OCI-LY7 (cell line): ENCODE measurements at regions not wholly inside any gene's neighbourhood (a gene's known extent, or its start where the extent isn't known, plus 50 kb on each side); places are given as distances from the start of the nearest gene placed in this dataset.

Experiments used
- BruUV-seq: library from RNA; stranded (reverse); fragments of 400-500 nt; replicated peaks from 2 replicates; lab custom pipeline; 2021; lab: Mats Ljungman, UMichigan
- CTCF ChIA-PET: fragments of 300-600 bp; sonication (Branson Sonifier 250); formaldehyde crosslinking; loops from one replicate; lab custom pipeline; 2022; ENCODE audit warnings: antibody characterized with exemption; ENCODE audit not compliant: unreplicated experiment; lab: Charles Lee
- POLR2A ChIA-PET: fragments of 300-600 bp; sonication (Branson Sonifier 250); formaldehyde crosslinking; loops from one replicate; lab custom pipeline; 2022; ENCODE audit warnings: antibody characterized with exemption; lab: Charles Lee
- DNase-seq: peaks from one replicate; pipeline ENCODE4 v3.0.0-alpha.2; 2015; ENCODE audit warnings: low spot score
- H2AFZ ChIP-seq: fragments of 200-600 bp; sonication (generic), shearing (Covaris generic); 2 replicates; pipeline ENCODE4 v1.6.1; 2014; ENCODE audit warnings: mild to moderate bottlenecking, antibody characterized with exemption, low read length, moderate library complexity
- H3K27ac ChIP-seq: fragments of 200-600 bp; sonication (generic); 2 replicates; pipeline ENCODE4 v1.5.1; 2014; ENCODE audit warnings: mixed run types, low read depth, mild to moderate bottlenecking, moderate library complexity, low read length, inconsistent platforms; ENCODE audit not compliant: poor library complexity, severe bottlenecking
- H3K36me3 ChIP-seq: fragments of 200-600 bp; sonication (generic); 2 replicates; pipeline ENCODE4 v1.6.1; 2014; ENCODE audit warnings: mild to moderate bottlenecking, antibody characterized with exemption, low read length, moderate library complexity, mixed read lengths; ENCODE audit not compliant: insufficient read depth
- H3K4me1 ChIP-seq: fragments of 200-600 bp; sonication (generic); 2 replicates; pipeline ENCODE4 v1.5.1; 2014; ENCODE audit warnings: mild to moderate bottlenecking, low read length; ENCODE audit not compliant: insufficient read depth, poor library complexity, severe bottlenecking
- H3K4me2 ChIP-seq: fragments of 200-600 bp; sonication (generic); 2 replicates; pipeline ENCODE4 v1.6.1; 2014; ENCODE audit warnings: mild to moderate bottlenecking, low read length
- H3K4me3 ChIP-seq: fragments of 200-600 bp; sonication (generic); 2 replicates; pipeline ENCODE4 v1.5.1; 2014; ENCODE audit warnings: mild to moderate bottlenecking, low read depth, low read length; ENCODE audit not compliant: poor library complexity, severe bottlenecking
- H3K79me2 ChIP-seq: fragments of 200-600 bp; sonication (generic); 2 replicates; pipeline ENCODE4 v1.6.1; 2016; ENCODE audit warnings: low read depth, mild to moderate bottlenecking, low read length, moderate library complexity, mixed read lengths; ENCODE audit not compliant: insufficient read depth
- H3K9me2 ChIP-seq: fragments of 200-600 bp; sonication (generic); 2 replicates; pipeline ENCODE4 v1.6.1; 2016; ENCODE audit warnings: mild to moderate bottlenecking, low read length, mixed read lengths; ENCODE audit not compliant: insufficient read depth
- H3K9me3 ChIP-seq: fragments of 200-600 bp; sonication (generic); 2 replicates; pipeline ENCODE4 v1.6.1; 2014; ENCODE audit warnings: mild to moderate bottlenecking, mixed run types, low read length, mixed read lengths
- H4K20me1 ChIP-seq: fragments of 200-600 bp; sonication (generic); 2 replicates; pipeline ENCODE4 v1.6.1; 2014; ENCODE audit warnings: mild to moderate bottlenecking, antibody characterized with exemption, low read length, moderate library complexity, mixed read lengths; ENCODE audit not compliant: insufficient read depth
- CTCF ChIP-seq: fragments of 200-600 bp; sonication (generic); conservative IDR thresholded peaks from 2 replicates; pipeline ENCODE4 v1.5.1; 2014; ENCODE audit warnings: mild to moderate bottlenecking, antibody characterized with exemption, low read length, moderate library complexity, mixed read lengths
- EZH2phosphoT487 ChIP-seq: fragments of 200-600 bp; sonication (generic); IDR thresholded peaks from 2 replicates; pipeline ENCODE4 v1.6.1; 2018; ENCODE audit warnings: low read depth, borderline replicate concordance, mild to moderate bottlenecking, mixed run types, antibody characterized with exemption, low read length, moderate library complexity, mixed read lengths
- intact Hi-C: fragments of 100-400 bp; cut with micrococcal nuclease; formaldehyde crosslinking; loops from one replicate; pipeline ENCODE4 v1.10.0; 2022; ENCODE audit not compliant: unreplicated experiment

- no peaks in the 10 kb centered on the region for H4K20me1 ChIP-seq
- DNase-seq = no peak
- H3K36me3 ChIP-seq = no peaks in the 10 kb centered on the region
- H3K79me2 ChIP-seq = no peaks in the 10 kb centered on the region
- POLR2A ChIA-PET = no interaction called here
- H3K4me2 ChIP-seq = no peak overlapping the region
- intact Hi-C loops = no loop called here
- TF ChIP-seq CTCF = no peak
- TF ChIP-seq EZH2phosphoT487 = no peak
- no TSS peak for BruUV-seq
- H3K9me3 ChIP-seq = no peaks in the 10 kb centered on the region
- H3K4me3 ChIP-seq = no peak overlapping the region
- CTCF ChIA-PET = no interaction called here
- H2AFZ ChIP-seq = no peak overlapping the region
- H3K9me2 ChIP-seq = no peaks in the 10 kb centered on the region
- no peak overlapping the region for H3K27ac ChIP-seq
- no peaks in the 10 kb centered on the region for H3K4me1 ChIP-seq
These were observed 161.2 kb downstream of the GLI2 start for GRCh38 chr2:120896901-120897300.

DNA sequence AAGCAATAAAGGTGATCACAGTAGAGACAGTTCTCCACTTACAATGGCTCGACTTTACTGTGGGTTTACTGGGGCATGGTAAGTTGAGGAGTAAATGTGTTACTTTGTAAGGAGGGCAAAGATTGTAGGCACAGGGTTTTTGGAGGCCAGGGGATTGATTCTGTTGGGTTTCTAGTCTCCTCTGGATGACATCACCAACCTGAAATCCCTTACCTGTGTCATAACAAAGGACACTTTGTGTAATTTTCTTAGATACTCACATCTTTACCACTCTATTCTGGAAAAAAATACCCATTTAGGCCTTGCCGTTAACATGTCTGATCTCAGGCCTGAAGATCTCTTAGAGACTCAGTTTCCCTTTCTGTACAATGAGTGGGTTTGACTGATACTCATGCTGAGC is 161.7 kb downstream of the GLI2 start:
- Histone ChIP-seq H4K20me1 (no peaks in the 10 kb centered on the region), H3K79me2 (no peaks in the 10 kb centered on the region), H3K27ac (no peak overlapping the region), H3K4me2 (no peak overlapping the region), H3K4me1 (no peaks in the 10 kb centered on the region), H3K4me3 (no peak overlapping the region), H3K9me2 (no peaks in the 10 kb centered on the region), H2AFZ (no peak overlapping the region), H3K9me3 (no peaks in the 10 kb centered on the region), H3K36me3 (no peaks in the 10 kb centered on the region)
- CTCF ChIA-PET = no interaction called here
- POLR2A ChIA-PET = no interaction called here
- intact Hi-C loops = no loop called here
- no peak for DNase-seq
- no TSS peak for BruUV-seq
- TF ChIP-seq CTCF = no peak
- no peak for TF ChIP-seq EZH2phosphoT487

DNA sequence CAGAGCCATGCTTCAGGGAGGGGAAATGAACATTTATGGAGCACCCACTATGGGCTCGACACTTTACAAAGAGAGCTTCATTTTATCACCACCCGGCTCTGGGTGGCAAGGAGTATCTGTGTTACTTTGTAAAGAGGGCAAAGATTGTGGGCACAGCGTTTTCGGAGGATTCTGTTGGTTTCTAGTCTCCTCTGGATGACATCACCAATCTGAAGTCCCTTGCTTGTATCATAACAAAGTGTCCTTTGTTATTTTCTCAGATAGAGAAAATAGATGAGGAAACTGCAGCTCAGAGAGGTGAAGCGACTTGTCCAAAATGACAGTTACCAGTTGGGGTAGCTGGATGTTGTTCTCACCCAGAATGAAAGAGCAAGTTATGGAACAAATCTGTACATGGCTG is 162.8 kb downstream of the GLI2 start:
- intact Hi-C loops = no loop called here
- ChIA-PET CTCF (no interaction called here), POLR2A (interaction anchor here (0.6 kb wide), 1 partner anchor 295 kb away, joined by 4 read pairs; no protein-coding TSS in a partner anchor)
- no peak for DNase-seq
- Histone ChIP-seq H3K4me1 (no peaks in the 10 kb centered on the region), H4K20me1 (no peaks in the 10 kb centered on the region), H2AFZ (no peak overlapping the region), H3K9me2 (no peaks in the 10 kb centered on the region), H3K9me3 (no peaks in the 10 kb centered on the region), H3K36me3 (no peaks in the 10 kb centered on the region), H3K4me2 (no peak overlapping the region), H3K79me2 (no peaks in the 10 kb centered on the region), H3K4me3 (no peak overlapping the region), H3K27ac (no peak overlapping the region)
- BruUV-seq = no TSS peak
- TF ChIP-seq EZH2phosphoT487 = no peak
- no peak for TF ChIP-seq CTCF
